Sigmoid colon (tissue), 6 donors: ENCODE measurements at regions not wholly inside any gene's neighbourhood (a gene's known extent, or its start where the extent isn't known, plus 50 kb on each side); places are given as distances from the start of the nearest gene placed in this dataset.

Experiments
- DNase-seq: peaks from one replicate; pipeline ENCODE4 v3.0.0-alpha.2; 2019
- H3K27ac ChIP-seq, 4 donors: fragments of 200-600 bp; sonication (generic); one replicate each; pipeline ENCODE4 v1.5.1; 2016 to 2019; ENCODE audit warnings: mild to moderate bottlenecking in 1 of 4
- H3K27me3 ChIP-seq, 3 donors: fragments of 200-600 bp; sonication (generic); one replicate each; pipeline ENCODE4 v1.5.1; 2019; ENCODE audit warnings: mild to moderate bottlenecking in 1 of 3
- H3K36me3 ChIP-seq, 4 donors: fragments of 200-600 bp; sonication (generic); one replicate each; pipeline ENCODE4 v1.5.1; 2016 to 2019
- H3K4me1 ChIP-seq, 4 donors: fragments of 200-600 bp; sonication (generic); one replicate each; pipeline ENCODE4 v1.5.1; 2017 to 2019
- H3K4me3 ChIP-seq, 4 donors: fragments of 200-600 bp; sonication (generic); one replicate each; pipeline ENCODE4 v1.5.1; 2017 to 2019; ENCODE audit warnings: mild to moderate bottlenecking in 2 of 4, moderate library complexity in 1 of 4
- H3K9me3 ChIP-seq, 4 donors: fragments of 200-600 bp in 3 of 4; sonication (generic) in 3 of 4; one replicate each; pipeline versions ENCODE4 v1.5.1 to v1.6.1; 2013 to 2019
- EP300 ChIP-seq, 4 donors: sonication (generic); formaldehyde crosslinking; IDR thresholded peaks; one replicate each; pipeline ENCODE4 v1.6.1; 2017; ENCODE audit warnings: antibody characterized with exemption in 4 of 4
- POLR2A ChIP-seq, 2 donors: fragments of 450-650 bp; IDR thresholded peaks; one replicate each; pipeline ENCODE4 v1.6.1; 2016; ENCODE audit warnings: antibody characterized with exemption in 2 of 2, mild to moderate bottlenecking in 2 of 2, moderate library complexity in 2 of 2
- POLR2AphosphoS5 ChIP-seq, 4 donors: sonication (generic); formaldehyde crosslinking; IDR thresholded peaks; one replicate each; pipeline ENCODE4 v1.6.1; 2017; ENCODE audit warnings: antibody characterized with exemption in 4 of 4
- WGBS, 2 donors: extraction: QIAGEN DNeasy Blood & Tissue Kit; methylation state at CpG; one replicate each; pipeline ENCODE4 v1.1.7; 2013; 5-methylcytosine and 5-hydroxymethylcytosine counted together
- intact Hi-C: fragments of 100-400 bp; cut with DNase I; formaldehyde crosslinking; loops from one replicate; pipeline ENCODE4 v1.15.1; 2023
- TF ChIP-seq, protein P1 (sequence below), 4 experiments: fragments of 450-650 bp in 3 of 4; fragments of 200-600 bp in 1 of 4; IDR thresholded peaks; one replicate each; pipeline ENCODE4 v1.5.1; 2016 to 2019; ENCODE audit warnings: antibody characterized with exemption in 4 of 4, mild to moderate bottlenecking in 3 of 4, moderate library complexity in 2 of 4
- donor health status: healthy with polysubstance abuse.
- donor health status: healthy.

DNA sequence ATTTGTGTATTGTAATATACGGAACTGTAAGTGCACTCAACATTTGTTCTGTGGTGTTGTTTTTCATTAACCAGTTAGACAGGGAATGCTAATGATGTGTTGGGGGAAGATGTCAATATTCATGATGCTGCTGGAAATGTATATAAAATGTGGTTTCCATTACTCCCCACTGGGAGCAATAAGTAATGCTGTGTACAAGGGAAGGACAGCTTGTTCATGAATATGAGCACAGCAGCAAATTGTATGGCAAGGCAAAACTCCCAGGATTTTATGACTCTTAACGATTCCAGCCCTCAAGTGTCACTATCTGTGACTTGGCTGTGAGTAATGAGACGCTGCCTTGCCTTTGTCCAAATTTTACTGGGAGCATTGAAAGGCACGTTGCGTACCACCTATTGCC lies 312.4 kb upstream of the DDX18 start:
- no peak overlapping the region for H3K27ac ChIP-seq
- no peak for DNase-seq
- H3K27me3 ChIP-seq, result no peaks in the 10 kb centered on the region
- H3K4me3 ChIP-seq, result no peak overlapping the region
- no peak for TF ChIP-seq EP300 (IDR thresholded peaks at IDR 0.05)
- TF ChIP-seq POLR2AphosphoS5 (IDR thresholded peaks at IDR 0.05), result no peak
- TF ChIP-seq POLR2A (IDR thresholded peaks at IDR 0.05), result no peak
- TF ChIP-seq, protein P1, sequence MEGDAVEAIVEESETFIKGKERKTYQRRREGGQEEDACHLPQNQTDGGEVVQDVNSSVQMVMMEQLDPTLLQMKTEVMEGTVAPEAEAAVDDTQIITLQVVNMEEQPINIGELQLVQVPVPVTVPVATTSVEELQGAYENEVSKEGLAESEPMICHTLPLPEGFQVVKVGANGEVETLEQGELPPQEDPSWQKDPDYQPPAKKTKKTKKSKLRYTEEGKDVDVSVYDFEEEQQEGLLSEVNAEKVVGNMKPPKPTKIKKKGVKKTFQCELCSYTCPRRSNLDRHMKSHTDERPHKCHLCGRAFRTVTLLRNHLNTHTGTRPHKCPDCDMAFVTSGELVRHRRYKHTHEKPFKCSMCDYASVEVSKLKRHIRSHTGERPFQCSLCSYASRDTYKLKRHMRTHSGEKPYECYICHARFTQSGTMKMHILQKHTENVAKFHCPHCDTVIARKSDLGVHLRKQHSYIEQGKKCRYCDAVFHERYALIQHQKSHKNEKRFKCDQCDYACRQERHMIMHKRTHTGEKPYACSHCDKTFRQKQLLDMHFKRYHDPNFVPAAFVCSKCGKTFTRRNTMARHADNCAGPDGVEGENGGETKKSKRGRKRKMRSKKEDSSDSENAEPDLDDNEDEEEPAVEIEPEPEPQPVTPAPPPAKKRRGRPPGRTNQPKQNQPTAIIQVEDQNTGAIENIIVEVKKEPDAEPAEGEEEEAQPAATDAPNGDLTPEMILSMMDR (IDR thresholded peaks at IDR 0.05), result no peak
- 51 to 57% methylated on average over 5 of the region's 5 CpGs for WGBS, 2 donors
- no peaks in the 10 kb centered on the region for H3K4me1 ChIP-seq
- intact Hi-C loops, result no loop called here
- H3K36me3 ChIP-seq, result no peaks in the 10 kb centered on the region
- peaks cover 0 to 3% (median 0%) of the 10 kb centered on the region in 4 donors for H3K9me3 ChIP-seq

DNA sequence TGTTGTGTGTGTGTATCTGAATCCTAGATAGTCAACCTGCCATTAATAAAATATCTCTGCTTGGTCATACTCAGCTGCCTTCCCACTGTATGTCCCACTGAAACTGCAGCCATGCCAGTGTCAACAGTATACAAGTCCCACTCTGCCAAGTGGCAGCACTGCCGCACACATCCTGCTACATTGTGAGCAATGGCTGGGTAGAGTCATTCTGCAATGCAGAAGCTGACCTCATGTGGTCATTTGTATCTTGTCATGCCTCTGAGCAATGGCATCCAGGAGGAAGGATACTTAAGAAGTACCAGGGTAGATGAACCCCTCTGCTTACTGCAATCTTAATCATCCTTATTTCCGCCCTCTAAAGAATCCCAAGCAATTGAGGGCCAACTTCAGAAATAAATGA lies 302.2 kb upstream of the DDX18 start:
- TF ChIP-seq, protein P1 (IDR thresholded peaks at IDR 0.05), result no peak
- TF ChIP-seq EP300 (IDR thresholded peaks at IDR 0.05), result no peak
- TF ChIP-seq POLR2A (IDR thresholded peaks at IDR 0.05), result no peak
- TF ChIP-seq POLR2AphosphoS5 (IDR thresholded peaks at IDR 0.05), result no peak
- no peaks in the 10 kb centered on the region for H3K4me1 ChIP-seq
- no peaks in the 10 kb centered on the region for H3K9me3 ChIP-seq
- no peak for DNase-seq
- no peaks in the 10 kb centered on the region for H3K36me3 ChIP-seq
- no peak overlapping the region for H3K27ac ChIP-seq
- no peak overlapping the region for H3K4me3 ChIP-seq
- WGBS, 2 donors, result 87 to 92% methylated on average over 2 of the region's 2 CpGs
- no peaks in the 10 kb centered on the region for H3K27me3 ChIP-seq
- intact Hi-C loops, result no loop called here

DNA sequence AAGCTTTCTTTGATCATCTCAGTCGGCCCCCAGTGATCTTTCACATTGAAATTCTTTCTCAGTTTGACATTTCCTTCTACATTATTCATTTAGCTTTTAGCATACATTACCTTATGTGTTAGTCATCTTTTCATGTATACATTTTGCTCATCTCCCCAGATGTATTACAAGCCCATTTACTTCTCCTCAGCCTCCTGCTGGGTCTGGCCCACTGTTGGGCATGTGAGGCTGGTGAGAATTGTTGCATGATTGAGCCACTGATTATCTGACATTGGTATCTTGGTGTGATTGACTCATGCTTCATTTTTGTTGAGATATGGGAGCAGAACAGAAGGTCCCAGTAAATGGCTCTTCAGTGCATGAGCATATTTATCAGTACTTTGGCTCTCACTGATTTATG lies 300.1 kb upstream of the DDX18 start:
- 69 to 81% methylated on average over 1 of the region's 1 CpG for WGBS, 2 donors
- no peaks in the 10 kb centered on the region for H3K27me3 ChIP-seq
- no peak overlapping the region for H3K4me3 ChIP-seq
- TF ChIP-seq, protein P1 (IDR thresholded peaks at IDR 0.05), result no peak
- no peak for TF ChIP-seq POLR2AphosphoS5 (IDR thresholded peaks at IDR 0.05)
- intact Hi-C loops, result no loop called here
- H3K27ac ChIP-seq, result no peak overlapping the region
- H3K9me3 ChIP-seq, result no peaks in the 10 kb centered on the region
- no peaks in the 10 kb centered on the region for H3K36me3 ChIP-seq
- no peaks in the 10 kb centered on the region for H3K4me1 ChIP-seq
- no peak for DNase-seq

DNA sequence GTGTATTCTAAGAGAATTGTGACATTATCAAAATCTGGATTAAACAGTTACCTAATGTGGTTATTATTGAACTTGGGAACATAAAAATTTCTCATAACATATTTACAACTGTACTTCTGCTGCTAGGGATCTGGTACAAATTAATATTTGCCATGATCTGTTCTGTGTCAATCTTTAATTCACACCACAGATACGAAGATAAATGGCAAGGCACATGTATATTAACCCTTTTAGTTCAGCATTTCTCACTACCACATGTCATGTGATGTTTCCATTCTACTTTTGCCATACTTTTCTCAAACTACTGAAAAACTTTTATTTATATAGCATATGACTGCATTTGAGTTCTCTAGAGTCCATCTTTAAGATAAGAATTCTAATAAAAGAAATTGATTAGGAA lies 295.3 kb upstream of the DDX18 start:
- no peak for DNase-seq
- intact Hi-C loops, result no loop called here
- no peak overlapping the region for H3K27ac ChIP-seq
- no peaks in the 10 kb centered on the region for H3K36me3 ChIP-seq
- WGBS, 2 donors, result 14 to 23% methylated on average over 1 of the region's 1 CpG
- no peak for TF ChIP-seq EP300 (IDR thresholded peaks at IDR 0.05)
- TF ChIP-seq, protein P1 (IDR thresholded peaks at IDR 0.05), result no peak
- TF ChIP-seq POLR2A (IDR thresholded peaks at IDR 0.05), result no peak
- no peak for TF ChIP-seq POLR2AphosphoS5 (IDR thresholded peaks at IDR 0.05)
- no peak overlapping the region for H3K4me3 ChIP-seq
- no peaks in the 10 kb centered on the region for H3K9me3 ChIP-seq
- H3K4me1 ChIP-seq, result no peaks in the 10 kb centered on the region
- no peaks in the 10 kb centered on the region for H3K27me3 ChIP-seq

DNA sequence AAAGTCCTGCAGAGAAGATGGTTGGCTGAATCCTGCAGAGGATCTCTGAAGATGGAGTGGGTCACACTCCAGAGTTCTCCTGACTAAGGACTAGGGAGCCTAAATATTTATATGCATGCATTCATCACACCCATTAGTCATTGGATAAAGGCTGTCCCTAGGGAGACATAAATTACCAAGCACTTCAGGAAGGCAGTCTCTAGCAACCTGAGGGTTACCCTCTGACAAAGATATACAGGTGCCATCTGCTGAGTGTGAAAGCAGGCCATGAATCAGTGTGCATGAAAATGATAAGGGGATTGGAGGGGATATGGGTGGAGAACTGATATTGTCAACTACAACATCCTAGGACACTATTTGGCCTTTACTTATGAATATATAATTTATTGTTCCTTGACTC lies 294.8 kb upstream of the DDX18 start:
- Histone ChIP-seq H3K27ac (no peak overlapping the region), H3K36me3 (no peaks in the 10 kb centered on the region), H3K4me3 (no peak overlapping the region), H3K27me3 (no peaks in the 10 kb centered on the region), H3K9me3 (no peaks in the 10 kb centered on the region), H3K4me1 (no peaks in the 10 kb centered on the region)
- no peak for DNase-seq
- intact Hi-C loops, result no loop called here
- TF ChIP-seq POLR2AphosphoS5 (IDR thresholded peaks at IDR 0.05) (no peak), EP300 (IDR thresholded peaks at IDR 0.05) (no peak), POLR2A (IDR thresholded peaks at IDR 0.05) (no peak)
- TF ChIP-seq, protein P1 (IDR thresholded peaks at IDR 0.05), result no peak
